Endothelial cell of umbilical vein (primary cell): ENCODE measurements at regions not wholly inside any gene's neighbourhood (a gene's known extent, or its start where the extent isn't known, plus 50 kb on each side); places are given as distances from the start of the nearest gene placed in this dataset.

Experiments
- BruUV-seq: library from RNA; stranded (reverse); fragments of 400-500 nt; replicated peaks from 2 replicates; lab custom pipeline; 2021; lab: Mats Ljungman, UMichigan
- CTCF ChIA-PET: fragments of 300-600, 350-600 bp; sonication (Branson Sonifier 250); formaldehyde crosslinking; loops from one replicate; lab custom pipeline; 2021; ENCODE audit warnings: antibody characterized with exemption, inconsistent platforms; lab: Charles Lee
- POLR2A ChIA-PET: fragments of 300-600, 350-600 bp; sonication (Branson Sonifier 250); formaldehyde crosslinking; loops from one replicate; lab custom pipeline; 2021; ENCODE audit warnings: antibody characterized with exemption, inconsistent platforms; lab: Charles Lee
- DNase-seq: peaks from one replicate; pipeline ENCODE4 v3.0.0-alpha.2; 2011; ENCODE audit warnings: low read depth, low spot score
- FAIRE-seq: peaks from 2 replicates; lab custom pipeline; 2011; peaks lifted over from hg19 to GRCh38; lab: Jason Lieb, UNC
- H2AFZ ChIP-seq: 2 replicates; pipeline ENCODE4 v1.6.0; 2012; ENCODE audit warnings: low read depth, low read length, control low read depth, inconsistent platforms
- H3K27ac ChIP-seq: 2 replicates; pipeline ENCODE4 v1.5.1; 2011; ENCODE audit warnings: low read depth, mild to moderate bottlenecking, control low read depth, low read length, moderate library complexity; ENCODE audit not compliant: insufficient read depth
- H3K27me3 ChIP-seq, 2 experiments: 2 replicates each; pipeline versions ENCODE4 v1.6.0 to v1.6.1; 2011; ENCODE audit warnings: low read length in 2 of 2, mixed read lengths in 1 of 2; ENCODE audit not compliant: control insufficient read depth in 2 of 2, insufficient read depth in 2 of 2
- H3K36me3 ChIP-seq, 2 experiments: 2 replicates in 1 of 2; 3 replicates in 1 of 2; pipeline ENCODE4 v1.5.1; 2011; ENCODE audit warnings: low read length in 2 of 2, mild to moderate bottlenecking in 1 of 2, moderate library complexity in 1 of 2; ENCODE audit not compliant: control insufficient read depth in 2 of 2, insufficient read depth in 2 of 2; ENCODE audit errors: extremely low read depth in 1 of 2
- H3K4me1 ChIP-seq: 3 replicates; pipeline ENCODE4 v1.5.1; 2011; ENCODE audit warnings: mild to moderate bottlenecking, low read length; ENCODE audit not compliant: control insufficient read depth, insufficient read depth; ENCODE audit errors: extremely low read depth
- H3K4me2 ChIP-seq: 2 replicates; pipeline ENCODE4 v1.6.1; 2011; ENCODE audit warnings: low read length, control low read depth, mixed read lengths; ENCODE audit not compliant: insufficient read depth
- H3K4me3 ChIP-seq, 3 experiments: fragments of 200-600 bp in 1 of 3; sonication (generic), shearing (Covaris generic) in 1 of 3; replicated peaks in 1 of 3; 2 replicates each; pipeline ENCODE4 v1.5.1; 2011 to 2016; ENCODE audit warnings: control low read depth in 3 of 3, low read length in 3 of 3, mild to moderate bottlenecking in 2 of 3, inconsistent platforms in 1 of 3, low read depth in 1 of 3, moderate library complexity in 1 of 3; ENCODE audit not compliant: insufficient read depth in 1 of 3
- H3K79me2 ChIP-seq: 2 replicates; pipeline ENCODE4 v1.6.0; 2012; ENCODE audit warnings: low read length, inconsistent platforms; ENCODE audit not compliant: control insufficient read depth, insufficient read depth
- H3K9ac ChIP-seq: replicated peaks from 2 replicates; pipeline ENCODE3; 2011; ENCODE audit warnings: low read length, control low read depth; ENCODE audit not compliant: insufficient read depth; ENCODE audit errors: extremely low read depth
- H3K9me1 ChIP-seq: replicated peaks from 3 replicates; pipeline ENCODE4 v1.6.0; 2011; ENCODE audit warnings: mild to moderate bottlenecking, low read length; ENCODE audit not compliant: control insufficient read depth, insufficient read depth; ENCODE audit errors: extremely low read depth
- H3K9me3 ChIP-seq: replicated peaks from 2 replicates; pipeline ENCODE4 v1.5.1; 2012; ENCODE audit warnings: low read length, inconsistent platforms; ENCODE audit not compliant: control insufficient read depth, insufficient read depth
- H4K20me1 ChIP-seq: replicated peaks from 2 replicates; pipeline ENCODE3; 2011; ENCODE audit warnings: mild to moderate bottlenecking, low read length; ENCODE audit not compliant: control insufficient read depth, insufficient read depth; ENCODE audit errors: extremely low read depth
- EZH2 ChIP-seq: IDR thresholded peaks from 2 replicates; pipeline ENCODE4 v1.6.1; 2012; ENCODE audit warnings: borderline replicate concordance, low read depth, mild to moderate bottlenecking, moderate library complexity, low read length, inconsistent platforms; ENCODE audit not compliant: severe bottlenecking
- FOS ChIP-seq: IDR thresholded peaks from 2 replicates; pipeline ENCODE4 v1.6.1; 2011; ENCODE audit warnings: mild to moderate bottlenecking, low read length, moderate library complexity, borderline replicate concordance; ENCODE audit not compliant: insufficient read depth
- GATA2 ChIP-seq: IDR thresholded peaks from 2 replicates; pipeline ENCODE4 v1.7.0; 2011; ENCODE audit warnings: low read depth, mild to moderate bottlenecking, moderate library complexity, mixed read lengths, low read length; ENCODE audit not compliant: insufficient read length, insufficient read depth
- JUN ChIP-seq: IDR thresholded peaks from 2 replicates; pipeline ENCODE4 v1.6.1; 2011; ENCODE audit warnings: borderline replicate concordance, low read depth; ENCODE audit not compliant: insufficient read length, insufficient read depth
- MAX ChIP-seq: IDR thresholded peaks from 2 replicates; pipeline ENCODE4 v1.6.1; 2011; ENCODE audit not compliant: insufficient read depth, insufficient read length
- MYC ChIP-seq: IDR thresholded peaks from one replicate; pipeline ENCODE4 v1.6.1; 2011; ENCODE audit warnings: mild to moderate bottlenecking, low read depth, low read length
- POLR2A ChIP-seq: IDR thresholded peaks from 2 replicates; pipeline ENCODE4 v1.6.1; 2012; ENCODE audit warnings: low read depth, mild to moderate bottlenecking, control low read depth, low read length
- POLR2AphosphoS5 ChIP-seq: IDR thresholded peaks from 2 replicates; pipeline ENCODE4 v1.6.1; 2012; ENCODE audit warnings: low read depth, mild to moderate bottlenecking, control low read depth, low read length, moderate library complexity; ENCODE audit not compliant: insufficient read depth
- dilution Hi-C: fragments of 300-500 bp; cut with MboI; formaldehyde crosslinking; loops from one replicate; pipeline ENCODE4 v1.15.0; 2019; ENCODE audit warnings: low sequenced_read_pairs; ENCODE audit not compliant: extremely low pct_ligation_motif_present
- intact Hi-C: fragments of 100-400 bp; cut with micrococcal nuclease; formaldehyde crosslinking; loops from one replicate; pipeline ENCODE4 v1.10.0; 2022
- TF ChIP-seq, protein P1 (sequence below), 2 donors: IDR thresholded peaks; 1 replicate in 1 of 2; 2 replicates in 1 of 2; pipeline ENCODE4 v1.5.1; 2011; ENCODE audit warnings: low read length in 2 of 2, mild to moderate bottlenecking in 2 of 2, moderate library complexity in 2 of 2, control low read depth in 1 of 2, inconsistent platforms in 1 of 2, low read depth in 1 of 2; ENCODE audit not compliant: insufficient read depth in 1 of 2; ENCODE audit errors: extremely low read depth in 1 of 2

DNA sequence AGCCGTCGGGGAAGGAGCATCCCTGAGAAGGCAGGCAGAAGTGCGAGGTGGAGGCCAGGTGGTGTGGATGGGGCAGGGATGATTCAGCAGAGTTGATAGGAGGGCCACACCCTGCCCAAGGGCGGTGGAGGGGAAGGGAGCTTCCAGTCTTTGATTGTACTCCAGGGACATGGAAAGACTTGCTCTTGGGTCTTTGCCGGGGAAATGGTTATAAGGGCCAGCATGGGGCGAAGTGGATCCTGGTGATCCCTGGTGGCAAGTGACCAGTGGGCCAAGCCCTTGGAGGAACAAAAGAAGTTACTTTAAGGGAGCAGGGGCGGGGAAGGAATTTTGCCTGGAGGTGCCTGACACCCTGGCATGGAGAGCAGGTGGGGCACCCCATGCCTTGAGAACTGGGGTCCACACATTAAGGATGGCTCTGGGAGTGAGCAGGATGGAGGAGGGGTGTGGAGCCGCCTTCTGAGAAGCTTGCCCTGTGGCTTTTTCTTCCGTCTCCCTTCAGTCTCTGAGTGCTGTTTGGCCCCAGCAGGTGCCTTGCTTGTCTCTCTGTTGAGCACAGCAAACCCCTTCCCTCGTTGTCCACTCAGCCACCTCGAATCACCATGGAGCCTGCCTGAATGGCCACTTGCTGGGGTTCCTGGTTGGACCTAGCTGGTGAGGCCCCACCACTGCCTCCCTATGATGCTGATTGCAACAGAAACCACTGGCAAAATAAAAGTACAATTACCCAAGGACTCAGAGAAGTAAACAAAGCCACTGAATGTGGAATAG lies 83.9 kb downstream of the RAMP3 start:
- DNase-seq (no peak), FAIRE-seq (no peak)
- H3K36me3 ChIP-seq, result no peaks in the 10 kb centered on the region
- no peak for TF ChIP-seq POLR2A
- TF ChIP-seq JUN, result no peak
- TF ChIP-seq, protein P1, sequence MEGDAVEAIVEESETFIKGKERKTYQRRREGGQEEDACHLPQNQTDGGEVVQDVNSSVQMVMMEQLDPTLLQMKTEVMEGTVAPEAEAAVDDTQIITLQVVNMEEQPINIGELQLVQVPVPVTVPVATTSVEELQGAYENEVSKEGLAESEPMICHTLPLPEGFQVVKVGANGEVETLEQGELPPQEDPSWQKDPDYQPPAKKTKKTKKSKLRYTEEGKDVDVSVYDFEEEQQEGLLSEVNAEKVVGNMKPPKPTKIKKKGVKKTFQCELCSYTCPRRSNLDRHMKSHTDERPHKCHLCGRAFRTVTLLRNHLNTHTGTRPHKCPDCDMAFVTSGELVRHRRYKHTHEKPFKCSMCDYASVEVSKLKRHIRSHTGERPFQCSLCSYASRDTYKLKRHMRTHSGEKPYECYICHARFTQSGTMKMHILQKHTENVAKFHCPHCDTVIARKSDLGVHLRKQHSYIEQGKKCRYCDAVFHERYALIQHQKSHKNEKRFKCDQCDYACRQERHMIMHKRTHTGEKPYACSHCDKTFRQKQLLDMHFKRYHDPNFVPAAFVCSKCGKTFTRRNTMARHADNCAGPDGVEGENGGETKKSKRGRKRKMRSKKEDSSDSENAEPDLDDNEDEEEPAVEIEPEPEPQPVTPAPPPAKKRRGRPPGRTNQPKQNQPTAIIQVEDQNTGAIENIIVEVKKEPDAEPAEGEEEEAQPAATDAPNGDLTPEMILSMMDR (IDR thresholded peaks at IDR 0.05; ENCODE audit: extremely low read depth in 1 of 2, insufficient read depth in 1 of 2, low read depth in 1 of 2, low read length in 2 of 2), result no peak
- TF ChIP-seq POLR2AphosphoS5, result no peak
- TF ChIP-seq EZH2, result no peak
- no peak for TF ChIP-seq GATA2
- TF ChIP-seq MAX, result no peak
- no peak for TF ChIP-seq FOS
- TF ChIP-seq MYC, result no peak
- intact Hi-C loops, result no loop called here
- no peak overlapping the region for H3K9ac ChIP-seq
- H2AFZ ChIP-seq, result no peak overlapping the region
- POLR2A ChIA-PET, result no interaction called here
- dilution Hi-C loops, result no loop called here
- CTCF ChIA-PET, result interaction anchor here (1.0 to 2.6 kb wide), 3 partner anchors 12 to 19 kb away, joined by 4 to 12 read pairs (median 5); no protein-coding TSS in a partner anchor
- no TSS peak for BruUV-seq
- H3K9me3 ChIP-seq, result no peaks in the 10 kb centered on the region
- peaks cover 0 to 1% of the 10 kb centered on the region in 2 experiments for H3K27me3 ChIP-seq
- H3K4me1 ChIP-seq, result peaks cover 16% of the 10 kb centered on the region
- no peak overlapping the region for H3K4me3 ChIP-seq
- no peak overlapping the region for H3K4me2 ChIP-seq
- no peaks in the 10 kb centered on the region for H4K20me1 ChIP-seq
- H3K27ac ChIP-seq, result no peak overlapping the region
- H3K79me2 ChIP-seq, result no peaks in the 10 kb centered on the region
- H3K9me1 ChIP-seq, result no peaks in the 10 kb centered on the region
